B cell (primary cell): ENCODE measurements at regions not wholly inside any gene's neighbourhood (a gene's known extent, or its start where the extent isn't known, plus 50 kb on each side); places are given as distances from the start of the nearest gene placed in this dataset.

Experiments
- ATAC-seq: fragments of 200-7000 bp; cut with Tn5 transposase; one replicate; pipeline ENCODE4 v1.10.0; 2021; ENCODE audit warnings: low read depth, mild to moderate bottlenecking, moderate number of reproducible peaks, moderate library complexity
- CTCF ChIA-PET: fragments of 350-600 bp; sonication (Branson Sonifier 250); formaldehyde crosslinking; loops from one replicate; lab custom pipeline; 2021; ENCODE audit warnings: antibody characterized with exemption, inconsistent platforms; lab: Charles Lee
- POLR2A ChIA-PET: fragments of 350-600 bp; sonication (Branson Sonifier 250); formaldehyde crosslinking; loops from one replicate; lab custom pipeline; 2021; ENCODE audit warnings: antibody characterized with exemption; lab: Charles Lee
- DNase-seq: peaks from one replicate; pipeline ENCODE4 v3.0.0; 2013
- H2AFZ ChIP-seq: 2 replicates; pipeline ENCODE4 v1.6.1; 2012; ENCODE audit warnings: mild to moderate bottlenecking, low read depth, low read length; ENCODE audit not compliant: insufficient read depth, poor library complexity, severe bottlenecking
- H3K27ac ChIP-seq, 2 donors: 1 replicate in 1 of 2; 2 replicates in 1 of 2; pipeline ENCODE4 v1.5.1; 2012 to 2013; ENCODE audit warnings: low read length in 2 of 2, mild to moderate bottlenecking in 2 of 2, moderate library complexity in 1 of 2
- H3K27me3 ChIP-seq, 4 experiments: fragments of 200-600 bp in 1 of 4; sonication (generic) in 1 of 4; replicated peaks in 1 of 4; 1 replicate in 2 of 4; 2 replicates in 2 of 4; pipeline versions ENCODE4 v1.6.1 to v1.7.0; 2013 to 2016; ENCODE audit warnings: low read length in 3 of 4, mild to moderate bottlenecking in 2 of 4, mixed read lengths in 1 of 4, moderate library complexity in 1 of 4; ENCODE audit not compliant: insufficient read depth in 4 of 4, control insufficient read depth in 3 of 4; ENCODE audit errors: control extremely low read depth in 1 of 4
- H3K36me3 ChIP-seq, 2 experiments: replicated peaks in 1 of 2; 1 replicate in 1 of 2; 2 replicates in 1 of 2; pipeline versions ENCODE4 v1.6.1 to v1.7.1; 2013; ENCODE audit warnings: low read length in 1 of 2; ENCODE audit not compliant: insufficient read depth in 2 of 2, control insufficient read depth in 1 of 2; ENCODE audit errors: control extremely low read depth in 1 of 2, extremely low read depth in 1 of 2
- H3K4me1 ChIP-seq, 2 donors: fragments of 200-600 bp in 1 of 2; sonication (generic) in 1 of 2; 1 replicate in 1 of 2; 2 replicates in 1 of 2; pipeline versions ENCODE4 v1.5.1 to v1.6.1; 2013 to 2017; ENCODE audit warnings: low read length in 2 of 2; ENCODE audit not compliant: control insufficient read depth in 2 of 2, insufficient read depth in 2 of 2
- H3K4me2 ChIP-seq: replicated peaks from 2 replicates; pipeline ENCODE3; 2012; ENCODE audit warnings: mild to moderate bottlenecking, low read depth, low read length; ENCODE audit not compliant: poor library complexity, severe bottlenecking
- H3K4me3 ChIP-seq, 5 experiments: fragments of 200-600 bp in 1 of 5; sonication (generic) in 1 of 5; 1 replicate in 3 of 5; 2 replicates in 2 of 5; pipeline versions ENCODE4 v1.5.1 to v1.7.0; 2011 to 2016; ENCODE audit warnings: low read length in 4 of 5, mild to moderate bottlenecking in 4 of 5, low read depth in 2 of 5, control low read depth in 1 of 5, moderate library complexity in 1 of 5; ENCODE audit not compliant: insufficient read depth in 1 of 5; ENCODE audit errors: control extremely low read depth in 1 of 5, extremely low read depth in 1 of 5
- H3K79me2 ChIP-seq: fragments of 200-600 bp; sonication (generic); one replicate; pipeline ENCODE4 v1.6.0; 2016; ENCODE audit warnings: low read length; ENCODE audit not compliant: control insufficient read depth, insufficient read depth
- H3K9ac ChIP-seq: fragments of 200-600 bp; sonication (generic); 2 replicates; pipeline ENCODE4 v1.6.1; 2017; ENCODE audit warnings: mild to moderate bottlenecking, low read length, moderate library complexity
- H3K9me3 ChIP-seq, 3 donors: one replicate each; pipeline versions ENCODE4 v1.6.1 to v1.7.1; 2013; ENCODE audit warnings: low read length in 2 of 3; ENCODE audit not compliant: control insufficient read depth in 2 of 3, insufficient read depth in 1 of 3; ENCODE audit errors: control extremely low read depth in 1 of 3
- H4K20me1 ChIP-seq: 2 replicates; pipeline ENCODE4 v1.6.0; 2012; ENCODE audit warnings: mild to moderate bottlenecking, low read length; ENCODE audit not compliant: insufficient read depth, control insufficient read depth, poor library complexity, severe bottlenecking
- H3K27ac Mint-ChIP-seq: one replicate; pipeline ENCODE4 v1.8.0; 2021; ENCODE audit warnings: mixed read lengths
- H3K27me3 Mint-ChIP-seq: one replicate; pipeline ENCODE4 v1.8.0; 2021; ENCODE audit warnings: mixed read lengths
- H3K4me1 Mint-ChIP-seq: one replicate; pipeline ENCODE4 v1.8.0; 2021; ENCODE audit warnings: mixed read lengths
- H3K4me3 Mint-ChIP-seq: one replicate; pipeline ENCODE4 v1.8.0; 2021; ENCODE audit warnings: mixed read lengths
- H3K9me3 Mint-ChIP-seq: one replicate; pipeline ENCODE4 v1.8.0; 2022; ENCODE audit warnings: mixed read lengths; ENCODE audit not compliant: insufficient read depth
- EZH2 ChIP-seq: IDR thresholded peaks from 2 replicates; pipeline ENCODE4 v1.6.1; 2012; ENCODE audit warnings: borderline replicate concordance, low read depth, mild to moderate bottlenecking, moderate library complexity, low read length; ENCODE audit not compliant: insufficient read depth, poor library complexity, severe bottlenecking
- WGBS: methylation state at CpG from one replicate; pipeline ENCODE4 v1.1.5; 2013; ENCODE audit warnings: missing lambda C conversion rate; ENCODE audit not compliant: insufficient coverage; 5-methylcytosine and 5-hydroxymethylcytosine counted together
- intact Hi-C: fragments of 100-400 bp; cut with micrococcal nuclease; formaldehyde crosslinking; loops from one replicate; pipeline ENCODE4 v1.10.0; 2022
- TF ChIP-seq, protein P1 (sequence below): fragments of 200-600 bp; IDR thresholded peaks from one replicate; pipeline ENCODE4 v1.8.0; 2022; ENCODE audit warnings: antibody characterized with exemption, mild to moderate bottlenecking

DNA sequence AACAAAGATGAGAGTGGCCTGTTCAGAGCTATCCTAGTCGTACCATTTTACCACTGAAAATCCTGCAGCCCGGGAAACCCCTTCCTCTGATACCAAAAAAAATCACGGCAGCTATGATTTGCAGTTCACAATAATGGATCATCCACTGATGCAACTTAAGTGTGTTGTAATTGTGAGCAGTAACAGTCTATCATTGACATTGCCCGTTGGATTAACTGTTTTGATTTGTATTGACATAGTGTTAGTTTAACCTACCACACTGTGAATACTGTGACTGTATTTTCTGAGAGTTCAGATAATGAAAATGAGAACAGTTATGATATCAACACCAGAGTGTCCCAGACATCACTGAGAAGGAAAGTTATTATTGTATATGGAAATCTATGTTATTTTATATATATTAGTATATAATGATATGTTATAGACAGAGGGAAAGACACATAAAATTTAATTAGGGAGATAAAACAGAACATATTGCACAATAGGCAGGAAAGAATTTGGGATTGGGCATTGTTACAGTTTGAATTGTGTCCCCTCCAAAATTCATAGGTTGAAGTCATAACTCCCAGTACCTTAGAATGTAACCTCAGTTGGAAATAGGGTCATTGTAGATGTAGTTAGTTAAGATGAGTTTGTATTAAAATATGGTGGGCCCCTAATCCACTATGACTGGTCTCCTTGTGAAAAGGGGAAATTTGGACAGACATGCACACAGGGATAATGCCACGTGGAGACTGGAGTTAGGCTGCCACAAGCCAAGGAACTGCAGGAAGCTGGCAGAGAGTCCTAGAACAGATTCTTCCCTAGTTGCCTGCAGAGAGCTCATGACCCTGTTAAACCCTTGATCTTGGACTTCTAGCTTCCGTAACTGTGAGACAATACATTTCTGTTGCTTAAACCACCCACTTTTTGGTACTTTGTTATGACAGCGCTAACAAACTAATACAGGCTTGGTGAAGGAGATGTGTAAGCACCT is 54.4 kb downstream of the TLCD4 start:
- Mint-ChIP-seq H3K27me3 (peaks cover 5% of the 10 kb centered on the region), H3K4me1 (peaks cover 9% of the 10 kb centered on the region), H3K4me3 (no peak overlapping the region), H3K9me3 (no peaks in the 10 kb centered on the region), H3K27ac (no peak overlapping the region)
- Histone ChIP-seq H3K79me2 (no peaks in the 10 kb centered on the region), H4K20me1 (no peaks in the 10 kb centered on the region), H3K4me1 (peaks cover 7 to 11% of the 10 kb centered on the region in 2 donors), H3K9me3 (peaks cover 0 to 5% (median 1%) of the 10 kb centered on the region in 3 donors), H3K27ac (no peak overlapping the region), H3K36me3 (no peaks in the 10 kb centered on the region), H3K4me2 (no peak overlapping the region), H3K27me3 (no peaks in the 10 kb centered on the region), H2AFZ (no peak overlapping the region), H3K4me3 (no peak overlapping the region), H3K9ac (no peak overlapping the region)
- ChIA-PET POLR2A (no interaction called here), CTCF (no interaction called here)
- TF ChIP-seq, protein P1, sequence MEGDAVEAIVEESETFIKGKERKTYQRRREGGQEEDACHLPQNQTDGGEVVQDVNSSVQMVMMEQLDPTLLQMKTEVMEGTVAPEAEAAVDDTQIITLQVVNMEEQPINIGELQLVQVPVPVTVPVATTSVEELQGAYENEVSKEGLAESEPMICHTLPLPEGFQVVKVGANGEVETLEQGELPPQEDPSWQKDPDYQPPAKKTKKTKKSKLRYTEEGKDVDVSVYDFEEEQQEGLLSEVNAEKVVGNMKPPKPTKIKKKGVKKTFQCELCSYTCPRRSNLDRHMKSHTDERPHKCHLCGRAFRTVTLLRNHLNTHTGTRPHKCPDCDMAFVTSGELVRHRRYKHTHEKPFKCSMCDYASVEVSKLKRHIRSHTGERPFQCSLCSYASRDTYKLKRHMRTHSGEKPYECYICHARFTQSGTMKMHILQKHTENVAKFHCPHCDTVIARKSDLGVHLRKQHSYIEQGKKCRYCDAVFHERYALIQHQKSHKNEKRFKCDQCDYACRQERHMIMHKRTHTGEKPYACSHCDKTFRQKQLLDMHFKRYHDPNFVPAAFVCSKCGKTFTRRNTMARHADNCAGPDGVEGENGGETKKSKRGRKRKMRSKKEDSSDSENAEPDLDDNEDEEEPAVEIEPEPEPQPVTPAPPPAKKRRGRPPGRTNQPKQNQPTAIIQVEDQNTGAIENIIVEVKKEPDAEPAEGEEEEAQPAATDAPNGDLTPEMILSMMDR, result no peak
- TF ChIP-seq EZH2, result no peak
- 70% methylated on average over 1 of the region's 7 CpGs for WGBS
- ATAC-seq (no peak), DNase-seq (no peak)
- intact Hi-C loops, result no loop called here

- peak overlapping the region; percentile 57 for H3K27ac Mint-ChIP-seq
- H3K27ac ChIP-seq, result peak overlapping the region; percentile 59 to 67
- H2AFZ ChIP-seq, result no peak overlapping the region
- H3K9me3 ChIP-seq, result peaks cover 0 to 5% (median 1%) of the 10 kb centered on the region in 3 donors
- ChIA-PET POLR2A (interaction anchor here (0.8 kb wide), 1 partner anchor 250 kb away, joined by 3 read pairs; the partner anchor contains the start of gene CNN3), CTCF (interaction anchor here (0.6 to 1.9 kb wide), 2 partner anchors 60 to 628 kb away, joined by 3 to 6 read pairs; partner anchors contain the start of gene TLCD4)
- TF ChIP-seq, protein P1, result no peak
- no peak for TF ChIP-seq EZH2
- no peaks in the 10 kb centered on the region for H3K36me3 ChIP-seq
- H3K9ac ChIP-seq, result peak overlapping the region; percentile 12
- DNase-seq (peak; percentile 57), ATAC-seq (peak; percentile 76)
- no peaks in the 10 kb centered on the region for H3K27me3 Mint-ChIP-seq
- H4K20me1 ChIP-seq, result no peaks in the 10 kb centered on the region
- peaks cover 19% of the 10 kb centered on the region in 2 donors for H3K4me1 ChIP-seq
- H3K27me3 ChIP-seq, result no peaks in the 10 kb centered on the region
- no peaks in the 10 kb centered on the region for H3K79me2 ChIP-seq
- intact Hi-C loops, result no loop called here
- H3K9me3 Mint-ChIP-seq, result no peaks in the 10 kb centered on the region
- H3K4me3 ChIP-seq, result no peak overlapping the region
- peaks cover 25% of the 10 kb centered on the region for H3K4me1 Mint-ChIP-seq
- peak overlapping the region; percentile 40 for H3K4me3 Mint-ChIP-seq
- peak overlapping the region; percentile 46 for H3K4me2 ChIP-seq
Measured at GRCh38 chr1:95176861-95177260, 57.1 kb upstream of the RWDD3 start.
